HepG2 (cell line): ENCODE measurements at regions not wholly inside any gene's neighbourhood (a gene's known extent, or its start where the extent isn't known, plus 50 kb on each side); places are given as distances from the start of the nearest gene placed in this dataset.

ENCODE experiments used
- CEBPG ChIP-seq: IDR thresholded peaks from 2 replicates; pipeline ENCODE4 v1.6.1; 2016
- CREB1 ChIP-seq, 2 experiments: fragments of 450-650 bp in 1 of 2; IDR thresholded peaks; 2 replicates each; pipeline ENCODE4 v1.6.1; 2016 to 2017; ENCODE audit warnings: control low read depth in 1 of 2, mild to moderate bottlenecking in 1 of 2, missing compliant biosample characterization in 1 of 2, missing genetic modification characterization in 1 of 2
- ETS1 ChIP-seq: sonication (generic); formaldehyde crosslinking; IDR thresholded peaks from 2 replicates; pipeline ENCODE4 v1.4.0; 2020; ENCODE audit warnings: missing genetic modification reagents
- FOXK1 ChIP-seq: sonication (generic); formaldehyde crosslinking; IDR thresholded peaks from 2 replicates; pipeline ENCODE4 v1.4.0; 2020; ENCODE audit warnings: low read depth, missing genetic modification reagents, borderline replicate concordance
- GMEB1 ChIP-seq: sonication (generic); formaldehyde crosslinking; IDR thresholded peaks from 2 replicates; pipeline ENCODE4 v1.5.1; 2020; ENCODE audit warnings: missing genetic modification reagents, mild to moderate bottlenecking, borderline replicate concordance
- HNRNPL ChIP-seq: fragments of 200-400 bp; formaldehyde crosslinking; IDR thresholded peaks from 2 replicates; pipeline ENCODE4 v1.6.1; 2017; ENCODE audit warnings: mild to moderate bottlenecking, low read depth, low read length
- MEIS1 ChIP-seq: sonication (generic); formaldehyde crosslinking; IDR thresholded peaks from 2 replicates; pipeline ENCODE4 v1.9.0; 2021; ENCODE audit warnings: mild to moderate bottlenecking, missing genetic modification reagents, moderate library complexity, borderline replicate concordance
- NCOR1 ChIP-seq: fragments of 200-600 bp; sonication (generic); IDR thresholded peaks from 2 replicates; pipeline ENCODE4 v1.7.0; 2017; ENCODE audit warnings: antibody characterized with exemption, low read length, borderline replicate concordance
- NR2F2 ChIP-seq: IDR thresholded peaks from 2 replicates; pipeline ENCODE4 v1.6.1; 2012; ENCODE audit warnings: low read depth, inconsistent platforms, borderline replicate concordance
- PHB2 ChIP-seq: fragments of 450-650 bp; IDR thresholded peaks from 2 replicates; pipeline ENCODE4 v1.6.1; 2018; ENCODE audit not compliant: partially characterized antibody
- SNAPC4 ChIP-seq: sonication (generic); formaldehyde crosslinking; IDR thresholded peaks from 2 replicates; pipeline ENCODE4 v1.4.0; 2020; ENCODE audit warnings: mild to moderate bottlenecking, missing genetic modification reagents
- TP53 ChIP-seq: sonication (generic); formaldehyde crosslinking; conservative IDR thresholded peaks from 2 replicates; pipeline ENCODE4 v1.4.0; 2020; ENCODE audit warnings: missing genetic modification reagents
- ZNF274 ChIP-seq: sonication (generic); formaldehyde crosslinking; IDR thresholded peaks from 2 replicates; pipeline ENCODE4 v1.5.1; 2020; ENCODE audit warnings: mild to moderate bottlenecking, missing genetic modification reagents
- ZNF281 ChIP-seq: sonication (generic); formaldehyde crosslinking; IDR thresholded peaks from 2 replicates; pipeline ENCODE4 v1.4.0; 2020; ENCODE audit warnings: missing genetic modification reagents, borderline replicate concordance
- ZNF484 ChIP-seq: sonication (generic); formaldehyde crosslinking; IDR thresholded peaks from 2 replicates; pipeline ENCODE4 v1.5.1; 2020; ENCODE audit warnings: mild to moderate bottlenecking, low read depth, missing genetic modification reagents, borderline replicate concordance
- ZNF678 ChIP-seq: sonication (generic); formaldehyde crosslinking; IDR thresholded peaks from 2 replicates; pipeline ENCODE4 v1.4.0; 2020; ENCODE audit warnings: mild to moderate bottlenecking, missing genetic modification reagents
- ZNF704 ChIP-seq: sonication (generic); formaldehyde crosslinking; IDR thresholded peaks from 2 replicates; pipeline ENCODE4 v1.8.1; 2023; ENCODE audit warnings: mild to moderate bottlenecking, inconsistent platforms, moderate library complexity, missing genetic modification reagents, borderline replicate concordance

- no peak for TF ChIP-seq SNAPC4 (CRISPR knock-in tag)
- TF ChIP-seq ZNF274, result no peak
- TF ChIP-seq MEIS1 (CRISPR knock-in tag), result no peak
- peak; percentile 70 for TF ChIP-seq ZNF281
- TF ChIP-seq TP53 (CRISPR knock-in tag), result no peak
- TF ChIP-seq ETS1 (CRISPR knock-in tag), result no peak
- TF ChIP-seq CREB1 (IDR thresholded peaks at IDR 0.05), result no peak
- no peak for TF ChIP-seq CREB1 (CRISPR knock-in tag; IDR thresholded peaks at IDR 0.05)
- TF ChIP-seq NR2F2, result 0 out of 2 replicates have a peak, but pooled peaks have one; percentile 41
- TF ChIP-seq NCOR1, result no peak
- peak; percentile 90 for TF ChIP-seq HNRNPL
- no peak for TF ChIP-seq PHB2
- no peak for TF ChIP-seq ZNF678 (CRISPR knock-in tag)
- no peak for TF ChIP-seq FOXK1 (CRISPR knock-in tag)
- TF ChIP-seq ZNF704 (CRISPR knock-in tag), result no peak
- no peak for TF ChIP-seq ZNF484 (CRISPR knock-in tag)
- TF ChIP-seq GMEB1 (CRISPR knock-in tag), result peak; percentile 10; the same call in 1 of the 2 replicates
- TF ChIP-seq CEBPG (CRISPR knock-in tag), result no peak
These were observed 180.0 kb upstream of the ARL4C start (continued) for GRCh38 chr2:234676783-234677450.
